Fibroblast of skin of right quadriceps (primary cell): ENCODE measurements at regions not wholly inside any gene's neighbourhood (a gene's known extent, or its start where the extent isn't known, plus 50 kb on each side); places are given as distances from the start of the nearest gene placed in this dataset.
A peak's percentile ranks its signal among the peaks of the same experiment; 100 is the strongest.
"Not testable (repeated sequence)": the region's sequence is repeated elsewhere in the genome, so short reads cannot be mapped to it uniquely, and the experiment has no call there.

ENCODE experiments used
- DNase-seq: peaks from one replicate; pipeline ENCODE4 v3.0.0-alpha.2; 2013

- DNase-seq = no peak
Measured at GRCh38 chr1:99361406-99361805, 97.1 kb downstream of the PLPPR4 start.

- no peak for DNase-seq
Measured at GRCh38 chr1:99363531-99363930, 99.2 kb downstream of the PLPPR4 start.

GRCh38 chr1:99365141-99365540 is 100.8 kb downstream of the PLPPR4 start:
- DNase-seq = no peak

- DNase-seq = no peak
Measured at GRCh38 chr1:99365545-99365944, 101.3 kb downstream of the PLPPR4 start.

GRCh38 chr1:99369154-99369553 is 104.9 kb downstream of the PLPPR4 start:
- DNase-seq = no peak

- DNase-seq = no peak
Measured at GRCh38 chr1:99370476-99370875, 106.2 kb downstream of the PLPPR4 start.

GRCh38 chr1:99371413-99371812 is 107.1 kb downstream of the PLPPR4 start:
- DNase-seq = no peak

GRCh38 chr1:99374109-99374508 is 109.8 kb downstream of the PLPPR4 start:
- DNase-seq = no peak

- DNase-seq = not testable (repeated sequence)
Measured at GRCh38 chr1:99374693-99375092, 110.4 kb downstream of the PLPPR4 start.

GRCh38 chr1:99384021-99384420 is 119.7 kb downstream of the PLPPR4 start:
- no peak for DNase-seq

- DNase-seq = no peak
Measured at GRCh38 chr1:99385852-99386251, 121.6 kb downstream of the PLPPR4 start.

- DNase-seq = no peak
Measured at GRCh38 chr1:99396389-99396788, 132.1 kb downstream of the PLPPR4 start.

- no peak for DNase-seq
Measured at GRCh38 chr1:99397029-99397428, 132.7 kb downstream of the PLPPR4 start.

- DNase-seq = no peak
Measured at GRCh38 chr1:99397863-99398262, 133.6 kb downstream of the PLPPR4 start.

- not testable (repeated sequence) for DNase-seq
Measured at GRCh38 chr1:99401556-99401955, 137.3 kb downstream of the PLPPR4 start.

- DNase-seq = not testable (repeated sequence)
Measured at GRCh38 chr1:99404399-99404798, 140.1 kb downstream of the PLPPR4 start.

GRCh38 chr1:99405325-99405724 is 141.0 kb downstream of the PLPPR4 start:
- DNase-seq = not testable (repeated sequence)

- DNase-seq = no peak
Measured at GRCh38 chr1:99407018-99407417, 142.7 kb downstream of the PLPPR4 start.

- DNase-seq = no peak
Measured at GRCh38 chr1:99424087-99424486, 159.8 kb downstream of the PLPPR4 start.

- no peak for DNase-seq
Measured at GRCh38 chr1:99429754-99430153, 165.5 kb downstream of the PLPPR4 start.

- DNase-seq = no peak
Measured at GRCh38 chr1:99438656-99439230, 174.5 kb downstream of the PLPPR4 start.

GRCh38 chr1:99439433-99440075 is 175.3 kb downstream of the PLPPR4 start:
- DNase-seq = no peak

GRCh38 chr1:99441299-99442095 is 177.2 kb downstream of the PLPPR4 start:
- DNase-seq = peak; percentile 65
